Calu3 (cell line): ENCODE measurements at regions not wholly inside any gene's neighbourhood (a gene's known extent, or its start where the extent isn't known, plus 50 kb on each side); places are given as distances from the start of the nearest gene placed in this dataset.

ENCODE experiments used
- BruUV-seq: library from RNA; stranded (reverse); fragments of 400-500 nt; replicated peaks from 2 replicates; lab custom pipeline; 2021; lab: Mats Ljungman, UMichigan
- CTCF ChIA-PET: fragments of 300-600 bp; sonication (Branson Sonifier 250); formaldehyde crosslinking; loops from one replicate; lab custom pipeline; 2022; ENCODE audit warnings: antibody characterized with exemption; lab: Charles Lee
- DNase-seq: peaks from one replicate; pipeline ENCODE4 v3.0.0; 2022
- H3K27ac Mint-ChIP-seq: one replicate; pipeline ENCODE4 v1.8.0; 2022; ENCODE audit warnings: mixed read lengths; ENCODE audit not compliant: unreplicated experiment
- H3K27me3 Mint-ChIP-seq: one replicate; pipeline ENCODE4 v1.8.0; 2022; ENCODE audit warnings: mixed read lengths; ENCODE audit not compliant: unreplicated experiment
- H3K36me3 Mint-ChIP-seq: one replicate; pipeline ENCODE4 v1.8.0; 2022; ENCODE audit warnings: mild to moderate bottlenecking, moderate library complexity, mixed read lengths; ENCODE audit not compliant: insufficient read depth, unreplicated experiment
- H3K4me1 Mint-ChIP-seq: one replicate; pipeline ENCODE4 v1.8.0; 2022; ENCODE audit warnings: mild to moderate bottlenecking, low read depth, mixed read lengths; ENCODE audit not compliant: unreplicated experiment
- H3K4me3 Mint-ChIP-seq: one replicate; pipeline ENCODE4 v1.8.0; 2022; ENCODE audit warnings: mild to moderate bottlenecking, low read depth, moderate library complexity, mixed read lengths; ENCODE audit not compliant: unreplicated experiment
- H3K9me3 Mint-ChIP-seq: one replicate; pipeline ENCODE4 v1.8.0; 2022; ENCODE audit warnings: low read depth, mixed read lengths; ENCODE audit not compliant: unreplicated experiment
- intact Hi-C: fragments of 100-400 bp; cut with micrococcal nuclease; formaldehyde crosslinking; loops from one replicate; pipeline ENCODE4 v1.10.0; 2022; ENCODE audit not compliant: unreplicated experiment
- TF ChIP-seq, protein P1 (sequence below): fragments of 200-600 bp; IDR thresholded peaks from one replicate; pipeline ENCODE4 v1.8.0; 2022; ENCODE audit warnings: antibody characterized with exemption; ENCODE audit not compliant: unreplicated experiment

GRCh38 chr2:14933753-14934152 lies 301.2 kb downstream of the LRATD1 start:
- intact Hi-C loops = no loop called here
- Mint-ChIP-seq H3K27ac (no peak overlapping the region), H3K36me3 (no peaks in the 10 kb centered on the region), H3K4me3 (no peak overlapping the region), H3K9me3 (peaks cover 11% of the 10 kb centered on the region), H3K27me3 (no peaks in the 10 kb centered on the region), H3K4me1 (no peaks in the 10 kb centered on the region)
- TF ChIP-seq, protein P1, sequence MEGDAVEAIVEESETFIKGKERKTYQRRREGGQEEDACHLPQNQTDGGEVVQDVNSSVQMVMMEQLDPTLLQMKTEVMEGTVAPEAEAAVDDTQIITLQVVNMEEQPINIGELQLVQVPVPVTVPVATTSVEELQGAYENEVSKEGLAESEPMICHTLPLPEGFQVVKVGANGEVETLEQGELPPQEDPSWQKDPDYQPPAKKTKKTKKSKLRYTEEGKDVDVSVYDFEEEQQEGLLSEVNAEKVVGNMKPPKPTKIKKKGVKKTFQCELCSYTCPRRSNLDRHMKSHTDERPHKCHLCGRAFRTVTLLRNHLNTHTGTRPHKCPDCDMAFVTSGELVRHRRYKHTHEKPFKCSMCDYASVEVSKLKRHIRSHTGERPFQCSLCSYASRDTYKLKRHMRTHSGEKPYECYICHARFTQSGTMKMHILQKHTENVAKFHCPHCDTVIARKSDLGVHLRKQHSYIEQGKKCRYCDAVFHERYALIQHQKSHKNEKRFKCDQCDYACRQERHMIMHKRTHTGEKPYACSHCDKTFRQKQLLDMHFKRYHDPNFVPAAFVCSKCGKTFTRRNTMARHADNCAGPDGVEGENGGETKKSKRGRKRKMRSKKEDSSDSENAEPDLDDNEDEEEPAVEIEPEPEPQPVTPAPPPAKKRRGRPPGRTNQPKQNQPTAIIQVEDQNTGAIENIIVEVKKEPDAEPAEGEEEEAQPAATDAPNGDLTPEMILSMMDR = no peak
- CTCF ChIA-PET = no interaction called here
- no peak for DNase-seq
- BruUV-seq = no TSS peak

DNA sequence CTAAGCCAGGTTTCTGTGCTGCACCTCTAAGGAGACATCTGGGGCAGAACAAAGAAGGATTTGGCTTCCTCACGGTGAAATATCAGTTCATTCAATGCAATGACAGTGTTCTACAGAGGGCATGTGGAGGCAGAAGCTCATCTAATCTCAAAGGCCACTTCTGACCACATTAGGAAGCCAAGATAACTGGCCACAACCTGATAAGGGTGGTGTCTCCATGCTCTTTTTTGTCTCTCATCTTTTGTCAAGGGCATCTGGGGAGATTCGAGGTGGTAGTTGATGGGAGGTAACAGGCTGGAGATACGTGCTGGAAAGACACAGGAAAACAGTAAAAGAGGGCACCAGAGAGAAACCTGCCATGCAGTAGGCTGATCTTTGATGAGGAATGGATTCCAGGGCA lies 303.9 kb downstream of the LRATD1 start:
- DNase-seq = no peak
- H3K9me3 Mint-ChIP-seq = peaks cover 13% of the 10 kb centered on the region
- H3K4me1 Mint-ChIP-seq = no peaks in the 10 kb centered on the region
- no TSS peak for BruUV-seq
- TF ChIP-seq, protein P1 = no peak
- no peaks in the 10 kb centered on the region for H3K36me3 Mint-ChIP-seq
- CTCF ChIA-PET = no interaction called here
- no peak overlapping the region for H3K4me3 Mint-ChIP-seq
- no peak overlapping the region for H3K27ac Mint-ChIP-seq
- intact Hi-C loops = no loop called here
- H3K27me3 Mint-ChIP-seq = no peaks in the 10 kb centered on the region

DNA sequence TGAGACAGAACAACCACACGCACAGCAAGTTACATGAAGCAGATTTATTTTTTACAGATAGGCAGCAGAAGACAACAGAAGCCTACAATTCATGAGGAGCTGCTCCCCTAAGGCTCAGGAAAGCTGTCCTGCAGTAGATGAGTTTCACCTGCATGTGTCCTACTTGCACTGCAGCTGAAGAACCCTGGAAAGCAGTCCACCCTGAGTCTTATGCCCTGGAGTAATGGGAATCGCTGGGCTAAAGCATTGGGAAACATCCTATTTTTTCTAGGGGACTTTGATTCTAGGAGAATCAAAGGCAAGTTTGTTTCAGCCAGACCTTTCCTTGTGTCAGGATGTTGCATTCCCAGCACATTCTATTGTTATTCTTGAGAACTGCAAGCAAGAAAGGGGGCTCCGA lies 304.8 kb downstream of the LRATD1 start:
- DNase-seq = no peak
- Mint-ChIP-seq H3K27me3 (no peaks in the 10 kb centered on the region), H3K9me3 (peaks cover 15% of the 10 kb centered on the region), H3K4me1 (no peaks in the 10 kb centered on the region), H3K4me3 (no peak overlapping the region), H3K27ac (no peak overlapping the region), H3K36me3 (no peaks in the 10 kb centered on the region)
- intact Hi-C loops = no loop called here
- no TSS peak for BruUV-seq
- CTCF ChIA-PET = no interaction called here
- TF ChIP-seq, protein P1 = no peak

- H3K27ac Mint-ChIP-seq = no peak overlapping the region
- H3K27me3 Mint-ChIP-seq = no peaks in the 10 kb centered on the region
- H3K4me3 Mint-ChIP-seq = no peak overlapping the region
- peaks cover 22% of the 10 kb centered on the region for H3K9me3 Mint-ChIP-seq
- DNase-seq = no peak
- no TSS peak for BruUV-seq
- TF ChIP-seq, protein P1 = no peak
- H3K36me3 Mint-ChIP-seq = no peaks in the 10 kb centered on the region
- H3K4me1 Mint-ChIP-seq = no peaks in the 10 kb centered on the region
- CTCF ChIA-PET = no interaction called here
- intact Hi-C loops = no loop called here
Observed at GRCh38 chr2:14941151-14941631, 308.7 kb downstream of the LRATD1 start.
